ENCODE measurements at regions not wholly inside any gene's neighbourhood (a gene's known extent, or its start where the extent isn't known, plus 50 kb on each side); places are given as distances from the start of the nearest gene placed in this dataset.

- no peaks in the 10 kb centered on the region for H3K9me3 ChIP-seq
- peak overlapping the region in 1 of 2 experiments; percentile 71 for H3K4me3 ChIP-seq (ENCODE audit: low read depth in 1 of 2, low read length in 1 of 2)
- TF ChIP-seq CTCF (IDR thresholded peaks at IDR 0.05), result no peak
- no peaks in the 10 kb centered on the region for H3K27me3 ChIP-seq
- peaks cover 18% of the 10 kb centered on the region for H3K36me3 ChIP-seq
- peaks cover 47 to 63% of the 10 kb centered on the region in 2 experiments for H3K4me1 ChIP-seq (ENCODE audit: control insufficient read depth in 1 of 2, insufficient read depth in 1 of 2, low read depth in 1 of 2, low read length in 1 of 2)
- peak overlapping the region; percentile 97 for H3K27ac ChIP-seq
These were observed 263.1 kb downstream of the SEC14L1 start for GRCh38 chr17:77403854-77404253.

GRCh38 chr17:77404812-77405581 lies 264.2 kb downstream of the SEC14L1 start:
- Histone ChIP-seq H3K36me3 (peaks cover 26% of the 10 kb centered on the region), H3K4me1 (ENCODE audit: control insufficient read depth in 1 of 2, insufficient read depth in 1 of 2, low read depth in 1 of 2, low read length in 1 of 2) (peaks cover 44 to 56% of the 10 kb centered on the region in 2 experiments), H3K27me3 (no peaks in the 10 kb centered on the region), H3K4me3 (ENCODE audit: low read depth in 1 of 2, low read length in 1 of 2) (peak overlapping the region; percentile 64 to 71), H3K9me3 (no peaks in the 10 kb centered on the region), H3K27ac (peak overlapping the region; percentile 97)
- no peak for TF ChIP-seq CTCF (IDR thresholded peaks at IDR 0.05)

GRCh38 chr17:77405867-77406732 lies 265.3 kb downstream of the SEC14L1 start:
- Histone ChIP-seq H3K27ac (peak overlapping the region; percentile 97), H3K4me1 (ENCODE audit: control insufficient read depth in 1 of 2, insufficient read depth in 1 of 2, low read depth in 1 of 2, low read length in 1 of 2) (peaks cover 33 to 45% of the 10 kb centered on the region in 2 experiments), H3K36me3 (peaks cover 28% of the 10 kb centered on the region), H3K9me3 (no peaks in the 10 kb centered on the region), H3K4me3 (ENCODE audit: low read depth in 1 of 2, low read length in 1 of 2) (peak overlapping the region; percentile 64 to 71), H3K27me3 (no peaks in the 10 kb centered on the region)
- TF ChIP-seq CTCF (IDR thresholded peaks at IDR 0.05), result no peak

GRCh38 chr17:77407321-77408277 lies 266.8 kb downstream of the SEC14L1 start:
- H3K4me1 ChIP-seq (ENCODE audit: control insufficient read depth in 1 of 2, insufficient read depth in 1 of 2, low read depth in 1 of 2, low read length in 1 of 2), result peaks cover 33 to 43% of the 10 kb centered on the region in 2 experiments
- no peak for TF ChIP-seq CTCF (IDR thresholded peaks at IDR 0.05)
- H3K27me3 ChIP-seq, result no peaks in the 10 kb centered on the region
- H3K9me3 ChIP-seq, result no peaks in the 10 kb centered on the region
- H3K4me3 ChIP-seq (ENCODE audit: low read depth in 1 of 2, low read length in 1 of 2), result no peak overlapping the region
- peaks cover 21% of the 10 kb centered on the region for H3K36me3 ChIP-seq
- H3K27ac ChIP-seq, result no peak overlapping the region

GRCh38 chr17:77408284-77408683 lies 267.5 kb downstream of the SEC14L1 start:
- peaks cover 32 to 36% of the 10 kb centered on the region in 2 experiments for H3K4me1 ChIP-seq (ENCODE audit: control insufficient read depth in 1 of 2, insufficient read depth in 1 of 2, low read depth in 1 of 2, low read length in 1 of 2)
- H3K4me3 ChIP-seq (ENCODE audit: low read depth in 1 of 2, low read length in 1 of 2), result no peak overlapping the region
- no peak overlapping the region for H3K27ac ChIP-seq
- TF ChIP-seq CTCF (IDR thresholded peaks at IDR 0.05), result no peak
- peaks cover 14% of the 10 kb centered on the region for H3K36me3 ChIP-seq
- H3K9me3 ChIP-seq, result no peaks in the 10 kb centered on the region
- no peaks in the 10 kb centered on the region for H3K27me3 ChIP-seq

Measured in neutrophil (primary cell).